H1 (cell line): ENCODE measurements at regions not wholly inside any gene's neighbourhood (a gene's known extent, or its start where the extent isn't known, plus 50 kb on each side); places are given as distances from the start of the nearest gene placed in this dataset.

Experiments used
- CTCF ChIA-PET: fragments of 300-600 bp; sonication (Branson Sonifier 250); formaldehyde crosslinking; loops from one replicate; lab custom pipeline; 2021; ENCODE audit not compliant: partially characterized antibody; lab: Charles Lee
- POLR2A ChIA-PET: fragments of 300-600 bp; sonication (Branson Sonifier 250); formaldehyde crosslinking; loops from one replicate; lab custom pipeline; 2021; ENCODE audit warnings: inconsistent platforms; ENCODE audit not compliant: partially characterized antibody; lab: Charles Lee
- DNase-seq, 2 experiments: peaks; one replicate each; pipeline versions ENCODE4 v3.0.0 to v3.0.0-alpha.2; 2010 to 2022; ENCODE audit warnings: low spot score in 2 of 2, low read depth in 1 of 2, mixed read lengths in 1 of 2
- FAIRE-seq: peaks from 2 replicates; lab custom pipeline; 2011; peaks lifted over from hg19 to GRCh38; lab: Jason Lieb, UNC
- H2AFZ ChIP-seq: 2 replicates; pipeline ENCODE4 v1.8.1; 2012; ENCODE audit warnings: low read length, inconsistent platforms
- H2AK5ac ChIP-seq: 2 replicates; pipeline ENCODE4 v1.6.1; 2013; ENCODE audit warnings: low read depth, low read length
- H2BK120ac ChIP-seq: replicated peaks from 2 replicates; pipeline ENCODE3; 2013; ENCODE audit warnings: low read depth, low read length, inconsistent platforms
- H2BK12ac ChIP-seq: 2 replicates; pipeline ENCODE4 v1.6.1; 2013; ENCODE audit warnings: low read depth, low read length
- H2BK15ac ChIP-seq: 2 replicates; pipeline ENCODE4 v1.6.1; 2013; ENCODE audit warnings: low read length
- H2BK20ac ChIP-seq: 2 replicates; pipeline ENCODE4 v1.6.1; 2013; ENCODE audit warnings: low read length
- H2BK5ac ChIP-seq: 2 replicates; pipeline ENCODE4 v1.6.1; 2013; ENCODE audit warnings: low read depth, low read length
- H3K14ac ChIP-seq: 2 replicates; pipeline ENCODE4 v1.6.1; 2013; ENCODE audit warnings: inconsistent platforms; ENCODE audit not compliant: insufficient read length
- H3K18ac ChIP-seq: 2 replicates; pipeline ENCODE4 v1.6.1; 2013; ENCODE audit warnings: low read length; ENCODE audit errors: extremely low read depth
- H3K23ac ChIP-seq: 2 replicates; pipeline ENCODE4 v1.6.1; 2013; ENCODE audit warnings: inconsistent platforms; ENCODE audit not compliant: insufficient read length
- H3K23me2 ChIP-seq: 2 replicates; pipeline ENCODE4 v1.6.1; 2013; ENCODE audit warnings: low read depth, low read length
- H3K27ac ChIP-seq: 2 replicates; pipeline ENCODE4 v1.6.1; 2011; ENCODE audit warnings: low read depth, low read length, inconsistent platforms
- H3K27me3 ChIP-seq, 4 experiments: replicated peaks in 1 of 4; 1 replicate in 1 of 4; 2 replicates in 3 of 4; pipeline versions ENCODE4 v1.6.1 to v1.8.1; 2011 to 2013; ENCODE audit warnings: low read length in 3 of 4, mild to moderate bottlenecking in 3 of 4, inconsistent platforms in 2 of 4, mixed read lengths in 2 of 4, moderate library complexity in 1 of 4; ENCODE audit not compliant: control insufficient read depth in 3 of 4, insufficient read depth in 3 of 4; ENCODE audit errors: extremely low read depth in 1 of 4
- H3K36me3 ChIP-seq, 4 experiments: 2 replicates each; pipeline versions ENCODE4 v1.6.1 to v1.8.1; 2011 to 2013; ENCODE audit warnings: mild to moderate bottlenecking in 4 of 4, low read length in 3 of 4, moderate library complexity in 2 of 4, control low read depth in 1 of 4, inconsistent platforms in 1 of 4; ENCODE audit not compliant: insufficient read depth in 4 of 4, control insufficient read depth in 2 of 4
- H3K4ac ChIP-seq: replicated peaks from 2 replicates; pipeline ENCODE3; 2013; ENCODE audit warnings: low read length, low read depth, mixed read lengths, inconsistent platforms; ENCODE audit not compliant: insufficient read length
- H3K4me1 ChIP-seq, 4 experiments: replicated peaks in 1 of 4; 1 replicate in 1 of 4; 2 replicates in 3 of 4; pipeline versions ENCODE4 v1.6.1 to v1.8.1; 2011 to 2013; ENCODE audit warnings: low read length in 3 of 4, inconsistent platforms in 2 of 4, mixed read lengths in 1 of 4; ENCODE audit not compliant: insufficient read depth in 4 of 4, control insufficient read depth in 3 of 4
- H3K4me2 ChIP-seq, 2 experiments: 2 replicates each; pipeline versions ENCODE4 v1.6.1 to v1.8.1; 2011 to 2013; ENCODE audit warnings: low read depth in 2 of 2, low read length in 2 of 2, control low read depth in 1 of 2, inconsistent platforms in 1 of 2, mild to moderate bottlenecking in 1 of 2; ENCODE audit not compliant: insufficient read depth in 1 of 2
- H3K4me3 ChIP-seq, 4 experiments: fragments of 200-600, 300-600 bp in 1 of 4; sonication (generic), shearing (Covaris generic), sonication (Bioruptor Twin) in 1 of 4; 2 replicates each; pipeline versions ENCODE4 v1.5.1 to v1.8.1; 2011 to 2016; ENCODE audit warnings: low read length in 4 of 4, low read depth in 3 of 4, control low read depth in 2 of 4, inconsistent platforms in 2 of 4, mild to moderate bottlenecking in 2 of 4, mixed read lengths in 1 of 4, moderate library complexity in 1 of 4; ENCODE audit not compliant: insufficient read depth in 2 of 4; ENCODE audit errors: extremely low read depth in 1 of 4
- H3K56ac ChIP-seq: replicated peaks from 2 replicates; pipeline ENCODE3; 2013; ENCODE audit warnings: low read depth, mild to moderate bottlenecking, mixed read lengths, low read length, inconsistent platforms; ENCODE audit not compliant: insufficient read length
- H3K79me1 ChIP-seq: 2 replicates; pipeline ENCODE4 v1.6.1; 2013; ENCODE audit warnings: low read depth, low read length, control low read depth
- H3K79me2 ChIP-seq, 2 experiments: 2 replicates each; pipeline versions ENCODE4 v1.6.1 to v1.8.1; 2012 to 2013; ENCODE audit warnings: low read length in 2 of 2, mild to moderate bottlenecking in 2 of 2, inconsistent platforms in 1 of 2; ENCODE audit not compliant: insufficient read depth in 2 of 2, control insufficient read depth in 1 of 2
- H3K9ac ChIP-seq, 4 experiments: replicated peaks in 1 of 4; 1 replicate in 1 of 4; 2 replicates in 3 of 4; pipeline versions ENCODE4 v1.6.1 to v1.8.1; 2011 to 2013; ENCODE audit warnings: low read depth in 3 of 4, low read length in 3 of 4, control low read depth in 2 of 4, mild to moderate bottlenecking in 2 of 4, moderate library complexity in 2 of 4, inconsistent platforms in 1 of 4; ENCODE audit errors: extremely low read depth in 1 of 4
- H3K9me3 ChIP-seq, 2 experiments: 2 replicates each; pipeline versions ENCODE4 v1.6.1 to v1.8.1; 2012 to 2013; ENCODE audit warnings: mild to moderate bottlenecking in 2 of 2, moderate library complexity in 2 of 2, control low read depth in 1 of 2, inconsistent platforms in 1 of 2, low read depth in 1 of 2, low read length in 1 of 2, mixed read lengths in 1 of 2; ENCODE audit not compliant: insufficient read depth in 2 of 2
- H4K20me1 ChIP-seq, 2 experiments: replicated peaks in 1 of 2; 2 replicates each; pipeline versions ENCODE3 to v1.8.1; 2011 to 2013; ENCODE audit warnings: inconsistent platforms in 2 of 2, low read length in 2 of 2, mild to moderate bottlenecking in 1 of 2; ENCODE audit not compliant: insufficient read depth in 2 of 2, control insufficient read depth in 1 of 2
- H4K5ac ChIP-seq: 2 replicates; pipeline ENCODE4 v1.6.1; 2013; ENCODE audit warnings: low read length, low read depth, mixed read lengths, inconsistent platforms; ENCODE audit not compliant: insufficient read length
- H4K8ac ChIP-seq: 2 replicates; pipeline ENCODE4 v1.8.0; 2013; ENCODE audit warnings: mild to moderate bottlenecking, moderate library complexity, low read length, inconsistent platforms; ENCODE audit not compliant: insufficient read depth; ENCODE audit errors: extremely low read depth
- H4K91ac ChIP-seq: replicated peaks from 2 replicates; pipeline ENCODE3; 2013; ENCODE audit warnings: low read length, mixed read lengths, inconsistent platforms; ENCODE audit not compliant: insufficient read length
- NANOG ChIP-seq: IDR thresholded peaks from 2 replicates; pipeline ENCODE4 v1.6.1; 2011; ENCODE audit warnings: low read length, low read depth, mild to moderate bottlenecking, inconsistent platforms; ENCODE audit not compliant: insufficient read depth, poor library complexity, severe bottlenecking
- RAD21 ChIP-seq, 2 experiments: IDR thresholded peaks in 1 of 2; conservative IDR thresholded peaks in 1 of 2; 2 replicates each; pipeline ENCODE4 v1.6.1; 2011; ENCODE audit warnings: low read depth in 2 of 2, low read length in 2 of 2, improper control_type of control experiment in 1 of 2, inconsistent platforms in 1 of 2, mild to moderate bottlenecking in 1 of 2, moderate library complexity in 1 of 2
- RNF2 ChIP-seq: fragments of 200-900, 300-1000 bp; sonication (generic); IDR thresholded peaks from 2 replicates; pipeline ENCODE4 v1.7.1; 2016; ENCODE audit warnings: borderline replicate concordance, low read depth, mild to moderate bottlenecking, antibody characterized with exemption, low read length; ENCODE audit not compliant: poor library complexity, severe bottlenecking; ENCODE audit errors: missing control alignments
- SIX5 ChIP-seq: IDR thresholded peaks from 2 replicates; pipeline ENCODE4 v1.6.1; 2011; ENCODE audit warnings: mild to moderate bottlenecking, low read depth, low read length
- WGBS, 2 experiments: shearing (Covaris generic) in 1 of 2; methylation state at CpG; one replicate each; pipeline versions ENCODE4 v1.1.6 to v1.1.7; 2013 to 2015; ENCODE audit warnings: low lambda C conversion rate in 2 of 2, mixed read lengths in 2 of 2, inconsistent platforms in 1 of 2, low coverage in 1 of 2, missing lambda C conversion rate in 1 of 2; ENCODE audit not compliant: insufficient replicate concordance in 2 of 2, insufficient coverage in 1 of 2, insufficient read length in 1 of 2; ENCODE audit errors: extremely low coverage in 1 of 2, missing lambda C conversion rate in 1 of 2; 5-methylcytosine and 5-hydroxymethylcytosine counted together
- TF ChIP-seq, protein P1 (sequence below): IDR thresholded peaks from 2 replicates; pipeline ENCODE4 v1.6.1; 2011; ENCODE audit warnings: low read depth, mild to moderate bottlenecking, low read length; ENCODE audit not compliant: insufficient read depth

DNA sequence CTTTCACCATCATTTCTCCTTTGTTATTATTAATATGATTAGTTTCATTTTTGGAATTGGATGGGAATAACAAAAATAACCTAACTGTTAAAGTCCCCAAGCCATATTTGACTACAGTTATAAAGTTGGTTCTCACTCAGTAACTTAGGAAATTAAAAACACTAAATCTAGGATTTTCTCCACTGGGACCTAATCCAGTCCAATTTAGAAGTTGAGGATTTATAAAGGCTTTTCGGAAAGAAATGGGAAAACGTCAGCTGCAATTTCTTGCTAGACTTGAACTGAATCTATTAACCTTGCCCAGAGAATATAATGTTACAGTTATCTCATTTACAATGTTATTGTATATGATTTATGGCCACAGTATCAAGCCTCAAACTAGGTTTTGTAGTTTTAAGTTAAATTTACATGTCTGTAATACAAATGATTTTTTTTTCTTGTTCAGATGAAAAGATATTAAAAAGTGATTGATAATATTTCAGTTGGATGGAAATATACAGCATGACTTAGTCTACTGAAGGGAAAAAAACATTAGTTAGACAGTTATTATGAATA lies 524.3 kb upstream of the GRAMD2B start:
- Histone ChIP-seq H3K9me3 (no peaks in the 10 kb centered on the region), H2BK15ac (no peak overlapping the region), H2BK120ac (no peak overlapping the region), H3K23me2 (no peaks in the 10 kb centered on the region), H3K4me1 (no peaks in the 10 kb centered on the region), H4K8ac (no peak overlapping the region), H3K23ac (no peak overlapping the region), H2AK5ac (no peak overlapping the region), H3K4me2 (no peak overlapping the region), H2AFZ (no peak overlapping the region), H2BK20ac (no peak overlapping the region), H4K20me1 (no peaks in the 10 kb centered on the region), H3K4me3 (no peak overlapping the region), H3K9ac (no peak overlapping the region), H3K14ac (no peak overlapping the region), H2BK12ac (no peak overlapping the region), H4K5ac (no peak overlapping the region), H3K27ac (no peak overlapping the region), H3K27me3 (no peaks in the 10 kb centered on the region), H3K18ac (no peak overlapping the region), H3K56ac (no peak overlapping the region), H3K79me2 (no peaks in the 10 kb centered on the region), H3K4ac (no peak overlapping the region), H4K91ac (no peak overlapping the region), H3K36me3 (no peaks in the 10 kb centered on the region), H3K79me1 (no peaks in the 10 kb centered on the region), H2BK5ac (no peak overlapping the region)
- TF ChIP-seq NANOG, result no peak
- TF ChIP-seq RNF2, result no peak
- TF ChIP-seq, protein P1, sequence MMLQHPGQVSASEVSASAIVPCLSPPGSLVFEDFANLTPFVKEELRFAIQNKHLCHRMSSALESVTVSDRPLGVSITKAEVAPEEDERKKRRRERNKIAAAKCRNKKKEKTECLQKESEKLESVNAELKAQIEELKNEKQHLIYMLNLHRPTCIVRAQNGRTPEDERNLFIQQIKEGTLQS, result no peak
- TF ChIP-seq SIX5, result no peak
- TF ChIP-seq RAD21 (IDR thresholded peaks at IDR 0.05 in 1 of 2, conservative IDR thresholded peaks at IDR 0.05 in 1 of 2; ENCODE audit: low read depth in 2 of 2, low read length in 2 of 2), result no peak
- DNase-seq (no peak), FAIRE-seq (no peak)
- POLR2A ChIA-PET, result no interaction called here
- WGBS, 2 experiments, result 92% methylated on average over 2 of the region's 2 CpGs; no CpG with 5 or more reads in 1 of the 2 experiments
- CTCF ChIA-PET, result no interaction called here
